HG03280 (cell line): ENCODE measurements at regions not wholly inside any gene's neighbourhood (a gene's known extent, or its start where the extent isn't known, plus 50 kb on each side); places are given as distances from the start of the nearest gene placed in this dataset.

ENCODE experiments used
- ATAC-seq: cut with Tn5 transposase; IDR thresholded peaks from one replicate; pipeline ENCODE4 v1.9.1; 2021; ENCODE audit warnings: mild to moderate bottlenecking, moderate library complexity; ENCODE audit not compliant: unreplicated experiment

- no peak for ATAC-seq
Measured at GRCh38 chr4:155564880-155565279, 101.8 kb upstream of the GUCY1A1 start.

GRCh38 chr4:155564086-155564485 lies 102.6 kb upstream of the GUCY1A1 start:
- no peak for ATAC-seq

GRCh38 chr4:155559915-155560314 lies 106.7 kb upstream of the GUCY1A1 start:
- ATAC-seq, result no peak

- no peak for ATAC-seq
Measured at GRCh38 chr4:155552180-155552579, 114.5 kb upstream of the GUCY1A1 start.

- ATAC-seq, result no peak
Measured at GRCh38 chr4:155548173-155548572, 118.5 kb upstream of the GUCY1A1 start.

GRCh38 chr4:155546451-155546850 lies 120.2 kb upstream of the GUCY1A1 start:
- no peak for ATAC-seq

GRCh38 chr4:155545456-155545855 lies 121.2 kb upstream of the GUCY1A1 start:
- no peak for ATAC-seq

- no peak for ATAC-seq
Measured at GRCh38 chr4:155544547-155544946, 122.1 kb upstream of the GUCY1A1 start.

- no peak for ATAC-seq
Measured at GRCh38 chr4:155543126-155543765, 123.4 kb upstream of the GUCY1A1 start.

- ATAC-seq, result no peak
Measured at GRCh38 chr4:155542415-155542814, 124.2 kb upstream of the GUCY1A1 start.

GRCh38 chr4:155541716-155542115 lies 124.9 kb upstream of the GUCY1A1 start:
- ATAC-seq, result no peak

- no peak for ATAC-seq
Measured at GRCh38 chr4:155540698-155541097, 126.0 kb upstream of the GUCY1A1 start.

GRCh38 chr4:155539746-155540145 lies 126.9 kb upstream of the GUCY1A1 start:
- no peak for ATAC-seq

- no peak for ATAC-seq
Measured at GRCh38 chr4:155535802-155536454, 130.7 kb upstream of the GUCY1A1 start.

- no peak for ATAC-seq
Measured at GRCh38 chr4:155532373-155533085, 134.1 kb upstream of the GUCY1A1 start.

- no peak for ATAC-seq
Measured at GRCh38 chr4:155530857-155531256, 135.8 kb upstream of the GUCY1A1 start.

GRCh38 chr4:155530290-155530689 lies 136.4 kb upstream of the GUCY1A1 start:
- ATAC-seq, result no peak

GRCh38 chr4:155529716-155530115 lies 136.9 kb upstream of the GUCY1A1 start:
- no peak for ATAC-seq

- no peak for ATAC-seq
Measured at GRCh38 chr4:155529272-155529671, 137.4 kb upstream of the GUCY1A1 start.

GRCh38 chr4:155526452-155527169 lies 140.0 kb upstream of the GUCY1A1 start:
- ATAC-seq, result no peak

- no peak for ATAC-seq
Measured at GRCh38 chr4:155524926-155525455, 141.7 kb upstream of the GUCY1A1 start.
